ENCODE measurements at regions not wholly inside any gene's neighbourhood (a gene's known extent, or its start where the extent isn't known, plus 50 kb on each side); places are given as distances from the start of the nearest gene placed in this dataset.

- TF ChIP-seq, protein P1, sequence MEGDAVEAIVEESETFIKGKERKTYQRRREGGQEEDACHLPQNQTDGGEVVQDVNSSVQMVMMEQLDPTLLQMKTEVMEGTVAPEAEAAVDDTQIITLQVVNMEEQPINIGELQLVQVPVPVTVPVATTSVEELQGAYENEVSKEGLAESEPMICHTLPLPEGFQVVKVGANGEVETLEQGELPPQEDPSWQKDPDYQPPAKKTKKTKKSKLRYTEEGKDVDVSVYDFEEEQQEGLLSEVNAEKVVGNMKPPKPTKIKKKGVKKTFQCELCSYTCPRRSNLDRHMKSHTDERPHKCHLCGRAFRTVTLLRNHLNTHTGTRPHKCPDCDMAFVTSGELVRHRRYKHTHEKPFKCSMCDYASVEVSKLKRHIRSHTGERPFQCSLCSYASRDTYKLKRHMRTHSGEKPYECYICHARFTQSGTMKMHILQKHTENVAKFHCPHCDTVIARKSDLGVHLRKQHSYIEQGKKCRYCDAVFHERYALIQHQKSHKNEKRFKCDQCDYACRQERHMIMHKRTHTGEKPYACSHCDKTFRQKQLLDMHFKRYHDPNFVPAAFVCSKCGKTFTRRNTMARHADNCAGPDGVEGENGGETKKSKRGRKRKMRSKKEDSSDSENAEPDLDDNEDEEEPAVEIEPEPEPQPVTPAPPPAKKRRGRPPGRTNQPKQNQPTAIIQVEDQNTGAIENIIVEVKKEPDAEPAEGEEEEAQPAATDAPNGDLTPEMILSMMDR (IDR thresholded peaks at IDR 0.05; ENCODE audit: insufficient read depth, low read depth, low read length), result no peak
- Histone ChIP-seq H3K4me3 (ENCODE audit: low read depth, low read length) (no peak overlapping the region), H3K36me3 (ENCODE audit: control insufficient read depth, insufficient read depth, low read length) (no peaks in the 10 kb centered on the region), H3K27me3 (ENCODE audit: control insufficient read depth, insufficient read depth, low read length) (no peaks in the 10 kb centered on the region)
- POLR2A ChIA-PET, result no interaction called here
- DNase-seq (ENCODE audit: low read depth), result no peak
- CTCF ChIA-PET, result no interaction called here
These were observed 834.0 kb upstream of the PCDH9 start for GRCh38 chr13:68064001-68064770.

DNA sequence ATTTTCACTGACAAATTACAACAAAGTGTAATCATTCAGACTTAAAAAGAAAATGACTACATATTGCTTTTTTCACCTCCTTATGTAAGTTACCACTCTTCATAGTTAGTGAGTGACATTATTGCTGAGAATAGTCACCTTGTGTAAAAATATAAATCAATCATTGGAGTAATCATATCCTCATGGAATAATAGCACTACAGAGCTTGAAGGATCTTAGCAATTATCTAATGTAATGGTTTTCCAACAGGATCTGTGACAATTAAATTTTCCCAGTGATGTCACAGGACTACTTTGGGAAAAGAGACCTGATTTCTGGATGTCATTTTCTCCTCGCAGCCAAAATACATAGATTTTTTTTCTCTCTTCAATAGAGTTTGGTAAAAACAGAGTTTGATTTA is 833.0 kb upstream of the PCDH9 start:
- H3K4me3 ChIP-seq (ENCODE audit: low read depth, low read length), result no peak overlapping the region
- TF ChIP-seq, protein P1 (IDR thresholded peaks at IDR 0.05; ENCODE audit: insufficient read depth, low read depth, low read length), result no peak
- DNase-seq (ENCODE audit: low read depth), result no peak
- no peaks in the 10 kb centered on the region for H3K27me3 ChIP-seq (ENCODE audit: control insufficient read depth, insufficient read depth, low read length)
- H3K36me3 ChIP-seq (ENCODE audit: control insufficient read depth, insufficient read depth, low read length), result no peaks in the 10 kb centered on the region
- ChIA-PET POLR2A (no interaction called here), CTCF (no interaction called here)

DNA sequence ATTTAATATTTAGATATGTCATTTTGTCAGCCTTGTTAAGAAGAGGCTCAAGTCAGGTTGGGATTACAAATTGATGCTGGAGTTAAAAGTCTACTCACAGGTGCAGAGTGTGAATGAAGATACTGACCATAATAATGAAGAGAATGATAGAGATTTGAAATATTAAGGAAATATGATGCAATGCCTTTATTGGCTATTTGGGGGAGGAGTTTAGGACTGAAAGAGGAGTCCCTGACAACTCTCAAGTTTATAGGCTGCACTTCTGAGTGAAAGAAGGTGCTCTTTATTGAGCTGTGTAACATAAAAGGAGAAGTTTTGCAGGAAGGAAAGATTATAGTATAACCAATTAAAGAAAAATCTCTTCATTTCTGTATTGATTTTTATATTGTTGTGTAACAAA is 827.7 kb upstream of the PCDH9 start:
- TF ChIP-seq, protein P1 (IDR thresholded peaks at IDR 0.05; ENCODE audit: insufficient read depth, low read depth, low read length), result no peak
- H3K27me3 ChIP-seq (ENCODE audit: control insufficient read depth, insufficient read depth, low read length), result no peaks in the 10 kb centered on the region
- no peak for DNase-seq (ENCODE audit: low read depth)
- POLR2A ChIA-PET, result no interaction called here
- no peak overlapping the region for H3K4me3 ChIP-seq (ENCODE audit: low read depth, low read length)
- CTCF ChIA-PET, result no interaction called here
- H3K36me3 ChIP-seq (ENCODE audit: control insufficient read depth, insufficient read depth, low read length), result no peaks in the 10 kb centered on the region

DNA sequence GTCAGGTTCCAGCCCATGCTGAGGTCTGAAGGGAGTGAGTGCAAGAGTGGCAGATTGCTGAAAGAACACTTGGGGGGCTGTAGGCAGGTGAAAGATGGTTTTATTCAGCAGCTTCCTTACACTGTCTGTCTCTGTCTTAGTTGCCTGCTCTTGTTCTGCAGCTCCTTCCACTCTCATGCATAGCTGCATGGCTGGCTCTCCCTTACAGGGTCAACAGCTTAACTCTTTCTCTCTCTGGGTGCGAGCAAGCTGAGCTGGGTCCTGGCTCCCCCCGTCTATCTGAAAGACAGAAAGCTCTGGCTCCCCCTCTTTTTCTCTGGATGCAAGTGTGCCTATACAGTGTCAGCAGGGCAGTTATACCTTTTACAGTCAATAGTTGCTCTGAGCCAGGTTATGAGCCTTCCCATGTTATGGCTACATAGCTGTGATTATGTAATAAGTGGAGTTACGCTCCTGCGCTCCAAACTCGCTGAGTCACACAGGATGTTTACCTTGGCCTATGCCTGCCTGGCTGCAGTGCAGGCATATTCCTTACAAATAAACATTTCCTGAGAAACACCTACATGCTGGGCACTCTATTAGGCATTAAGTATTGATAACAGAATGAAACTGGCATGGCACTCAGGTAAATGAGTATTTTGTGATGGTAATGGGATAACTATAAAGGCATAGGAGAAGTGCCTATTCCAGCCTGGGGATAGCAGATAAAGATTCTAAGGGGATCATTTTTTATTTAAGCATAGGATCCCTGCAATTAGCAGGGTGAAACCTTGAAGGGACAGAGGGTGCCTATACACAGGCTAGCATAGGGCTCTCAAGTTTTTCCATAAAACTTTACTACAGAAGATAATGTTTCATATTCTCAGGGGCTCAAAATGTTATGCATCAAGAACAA is 826.9 kb upstream of the PCDH9 start:
- Histone ChIP-seq H3K27me3 (ENCODE audit: control insufficient read depth, insufficient read depth, low read length) (no peaks in the 10 kb centered on the region), H3K4me3 (ENCODE audit: low read depth, low read length) (no peak overlapping the region), H3K36me3 (ENCODE audit: control insufficient read depth, insufficient read depth, low read length) (no peaks in the 10 kb centered on the region)
- ChIA-PET CTCF (no interaction called here), POLR2A (no interaction called here)
- TF ChIP-seq, protein P1 (IDR thresholded peaks at IDR 0.05; ENCODE audit: insufficient read depth, low read depth, low read length), result no peak
- no peak for DNase-seq (ENCODE audit: low read depth)

- TF ChIP-seq, protein P1 (IDR thresholded peaks at IDR 0.05; ENCODE audit: insufficient read depth, low read depth, low read length), result no peak
- no peaks in the 10 kb centered on the region for H3K27me3 ChIP-seq (ENCODE audit: control insufficient read depth, insufficient read depth, low read length)
- POLR2A ChIA-PET, result no interaction called here
- H3K4me3 ChIP-seq (ENCODE audit: low read depth, low read length), result no peak overlapping the region
- no peaks in the 10 kb centered on the region for H3K36me3 ChIP-seq (ENCODE audit: control insufficient read depth, insufficient read depth, low read length)
- DNase-seq (ENCODE audit: low read depth), result no peak
- CTCF ChIA-PET, result no interaction called here
These were observed 821.8 kb upstream of the PCDH9 start for GRCh38 chr13:68051910-68052309.

All from BJ (cell line).